ENCODE measurements at regions not wholly inside any gene's neighbourhood (a gene's known extent, or its start where the extent isn't known, plus 50 kb on each side); places are given as distances from the start of the nearest gene placed in this dataset.
A peak's percentile ranks its signal among the peaks of the same experiment; 100 is the strongest.

DNA sequence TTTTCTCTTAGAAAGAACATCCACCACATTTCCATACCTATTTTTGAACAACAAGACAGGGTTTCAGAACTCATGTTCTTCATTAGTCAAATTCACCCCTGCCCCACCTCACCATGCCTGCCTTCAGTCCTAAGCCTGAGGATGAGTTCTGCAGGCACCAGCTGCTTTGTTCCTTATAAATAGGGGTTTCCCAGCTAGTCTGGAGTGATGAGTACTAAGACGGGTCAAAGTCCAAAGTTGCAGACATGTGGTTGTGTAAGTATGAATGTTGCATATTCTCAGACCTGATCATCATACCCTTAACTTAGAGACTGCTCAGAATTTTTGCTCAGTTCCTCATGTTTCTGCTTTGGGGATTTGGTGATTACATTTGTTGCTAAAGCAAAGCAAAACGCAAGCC is 257.7 kb upstream of the CDYL start:
- TF ChIP-seq, protein P1, sequence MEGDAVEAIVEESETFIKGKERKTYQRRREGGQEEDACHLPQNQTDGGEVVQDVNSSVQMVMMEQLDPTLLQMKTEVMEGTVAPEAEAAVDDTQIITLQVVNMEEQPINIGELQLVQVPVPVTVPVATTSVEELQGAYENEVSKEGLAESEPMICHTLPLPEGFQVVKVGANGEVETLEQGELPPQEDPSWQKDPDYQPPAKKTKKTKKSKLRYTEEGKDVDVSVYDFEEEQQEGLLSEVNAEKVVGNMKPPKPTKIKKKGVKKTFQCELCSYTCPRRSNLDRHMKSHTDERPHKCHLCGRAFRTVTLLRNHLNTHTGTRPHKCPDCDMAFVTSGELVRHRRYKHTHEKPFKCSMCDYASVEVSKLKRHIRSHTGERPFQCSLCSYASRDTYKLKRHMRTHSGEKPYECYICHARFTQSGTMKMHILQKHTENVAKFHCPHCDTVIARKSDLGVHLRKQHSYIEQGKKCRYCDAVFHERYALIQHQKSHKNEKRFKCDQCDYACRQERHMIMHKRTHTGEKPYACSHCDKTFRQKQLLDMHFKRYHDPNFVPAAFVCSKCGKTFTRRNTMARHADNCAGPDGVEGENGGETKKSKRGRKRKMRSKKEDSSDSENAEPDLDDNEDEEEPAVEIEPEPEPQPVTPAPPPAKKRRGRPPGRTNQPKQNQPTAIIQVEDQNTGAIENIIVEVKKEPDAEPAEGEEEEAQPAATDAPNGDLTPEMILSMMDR (IDR thresholded peaks at IDR 0.05; ENCODE audit: insufficient read depth, low read length, missing control alignments) = no peak
- CTCF ChIA-PET = no interaction called here
- no peak overlapping the region for H3K4me3 ChIP-seq (ENCODE audit: low read depth, low read length)
- DNase-seq (ENCODE audit: low read depth, low spot score) = peak; percentile 76
- POLR2A ChIA-PET = no interaction called here

DNA sequence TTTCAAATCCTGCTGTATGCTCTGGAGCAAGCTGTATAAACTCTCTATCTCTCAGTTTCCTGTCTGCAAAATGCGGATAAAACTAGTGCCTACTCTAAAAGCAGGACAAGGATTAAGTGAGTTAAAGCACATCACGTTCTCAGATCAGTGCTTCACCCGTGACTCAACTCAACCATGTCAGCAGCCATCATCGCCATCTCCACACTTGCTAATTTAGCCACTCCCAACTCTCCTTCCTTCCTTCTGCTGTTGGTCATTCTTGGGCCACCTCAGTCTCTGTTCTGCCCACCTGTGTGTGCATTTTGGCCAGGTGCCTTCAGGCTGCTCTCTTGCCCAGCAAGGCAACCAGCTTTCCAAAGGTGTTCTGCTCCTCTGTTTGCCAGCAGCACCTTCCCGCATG is 260.0 kb upstream of the CDYL start:
- ChIA-PET POLR2A (no interaction called here), CTCF (interaction anchor here (2.0 kb wide), 1 partner anchor 12 kb away, joined by 4 read pairs; no protein-coding TSS in a partner anchor)
- TF ChIP-seq, protein P1 (IDR thresholded peaks at IDR 0.05; ENCODE audit: insufficient read depth, low read length, missing control alignments) = no peak
- no peak for DNase-seq (ENCODE audit: low read depth, low spot score)
- H3K4me3 ChIP-seq (ENCODE audit: low read depth, low read length) = no peak overlapping the region

DNA sequence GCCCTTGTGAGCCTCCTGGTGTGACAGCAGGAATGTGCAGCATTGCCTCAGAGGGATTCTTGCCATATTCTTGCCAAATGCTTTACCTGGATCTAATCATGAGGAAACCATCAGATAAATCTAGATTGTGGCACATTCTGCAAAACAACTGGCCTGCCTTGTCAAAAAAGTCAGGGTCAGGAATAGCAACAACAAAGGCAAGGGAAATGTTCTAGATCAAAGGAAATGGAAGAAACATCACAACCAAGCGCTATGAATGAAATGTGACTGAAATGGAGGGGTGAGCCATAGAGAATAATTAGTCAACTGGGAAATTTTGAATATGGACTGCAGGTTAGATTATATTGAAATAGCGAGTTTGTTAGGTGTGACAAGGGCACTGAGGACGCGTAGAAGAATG is 262.6 kb upstream of the CDYL start:
- no peak overlapping the region for H3K4me3 ChIP-seq (ENCODE audit: low read depth, low read length)
- TF ChIP-seq, protein P1 (IDR thresholded peaks at IDR 0.05; ENCODE audit: insufficient read depth, low read length, missing control alignments) = no peak
- CTCF ChIA-PET = no interaction called here
- DNase-seq (ENCODE audit: low read depth, low spot score) = no peak
- POLR2A ChIA-PET = no interaction called here

DNA sequence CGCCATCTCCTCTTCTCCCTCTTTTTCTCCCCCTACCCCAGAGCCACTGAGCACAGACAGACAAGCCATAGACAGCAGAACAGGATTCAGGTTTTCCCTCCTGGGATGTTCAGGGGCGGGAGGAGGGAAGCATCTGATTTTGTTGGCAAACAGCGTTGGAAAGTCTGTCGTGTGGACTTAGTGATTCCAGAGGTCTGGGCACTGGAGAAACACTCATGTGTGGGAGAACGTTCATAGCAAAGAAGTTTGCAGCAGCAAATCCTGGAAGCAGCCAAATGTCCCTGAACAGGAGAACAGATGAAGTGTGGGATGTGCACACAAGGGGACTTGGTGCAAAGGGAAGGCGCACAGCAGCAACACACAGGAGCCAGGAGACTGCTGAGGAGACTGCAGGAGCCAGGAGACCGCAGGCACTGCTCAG is 264.1 kb upstream of the CDYL start:
- TF ChIP-seq, protein P1 (IDR thresholded peaks at IDR 0.05; ENCODE audit: insufficient read depth, low read length, missing control alignments) = no peak

DNA sequence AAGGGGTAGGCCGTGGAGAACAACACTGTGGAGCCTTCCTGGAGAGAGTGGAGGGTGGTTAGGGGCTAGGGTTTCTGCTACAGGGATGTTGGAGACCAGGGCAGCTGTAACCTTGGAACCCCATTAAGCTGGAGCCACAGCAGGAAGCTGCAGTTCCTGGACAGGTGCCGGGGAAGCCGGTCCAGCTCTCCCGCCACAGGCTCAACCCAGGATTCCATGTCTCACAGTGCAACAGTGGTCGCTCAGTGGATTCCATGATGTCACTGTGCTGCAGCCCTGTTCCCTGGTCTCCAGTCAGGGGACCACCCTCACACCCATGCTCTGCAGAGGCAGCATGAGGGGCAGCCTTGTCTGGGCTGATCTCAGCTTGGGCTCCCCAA is 264.6 kb upstream of the CDYL start:
- ChIA-PET CTCF (no interaction called here), POLR2A (no interaction called here)

More for the DNA sequence above, 264.1 kb upstream of the CDYL start:
- POLR2A ChIA-PET = no interaction called here
- H3K4me3 ChIP-seq (ENCODE audit: low read depth, low read length) = no peak overlapping the region
- no peak for DNase-seq (ENCODE audit: low read depth, low spot score)
- CTCF ChIA-PET = no interaction called here

DNA sequence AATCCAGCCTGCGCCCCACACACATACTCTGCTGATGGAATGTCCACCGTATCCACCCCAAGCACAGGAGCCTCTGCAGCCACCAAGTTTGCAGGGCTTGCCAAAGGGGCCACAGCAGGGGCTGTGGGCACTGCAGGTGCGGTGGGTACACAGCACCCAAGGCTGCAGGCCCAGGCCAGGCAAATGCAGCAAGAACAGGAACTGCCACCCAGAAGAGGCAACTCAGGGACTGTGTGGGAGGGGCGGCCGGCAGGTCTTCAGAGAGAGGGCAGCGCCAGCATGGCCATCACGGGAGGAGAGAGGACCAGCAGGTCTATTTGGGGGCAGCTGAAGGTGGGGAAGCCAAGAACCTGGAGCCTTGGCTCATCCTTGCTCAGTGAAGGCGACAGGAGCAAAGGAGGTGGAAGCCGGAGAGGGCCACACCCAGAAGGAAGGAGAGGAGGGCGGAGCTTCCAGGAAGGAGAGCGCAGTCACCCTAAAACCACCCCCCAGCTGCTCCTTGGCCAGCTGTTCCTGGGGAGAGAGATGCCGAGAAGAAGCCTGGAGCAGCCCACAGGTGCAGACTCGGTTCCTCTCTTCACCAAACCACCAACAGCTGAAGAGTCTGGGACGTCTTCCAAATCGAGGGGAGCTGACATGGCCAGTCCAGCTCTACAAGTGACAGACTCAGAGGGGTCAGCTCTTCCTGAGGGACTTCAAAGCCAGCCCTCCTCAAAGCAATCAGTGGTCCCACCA is 265.1 kb upstream of the CDYL start:
- TF ChIP-seq, protein P1 (IDR thresholded peaks at IDR 0.05; ENCODE audit: insufficient read depth, low read length, missing control alignments) = no peak
- CTCF ChIA-PET = no interaction called here
- POLR2A ChIA-PET = no interaction called here
- H3K4me3 ChIP-seq (ENCODE audit: low read depth, low read length) = no peak overlapping the region
- no peak for DNase-seq (ENCODE audit: low read depth, low spot score)

More for the DNA sequence above, 264.6 kb upstream of the CDYL start:
- H3K4me3 ChIP-seq (ENCODE audit: low read depth, low read length) = no peak overlapping the region
- TF ChIP-seq, protein P1 (IDR thresholded peaks at IDR 0.05; ENCODE audit: insufficient read depth, low read length, missing control alignments) = no peak
- DNase-seq (ENCODE audit: low read depth, low spot score) = no peak
